Lung (tissue), 11 donors: ENCODE measurements at regions not wholly inside any gene's neighbourhood (a gene's known extent, or its start where the extent isn't known, plus 50 kb on each side); places are given as distances from the start of the nearest gene placed in this dataset.

ENCODE experiments used
- ATAC-seq: fragments of 200-7000 bp; cut with Tn5 transposase; one replicate; pipeline ENCODE4 v1.9.1; 2020; ENCODE audit warnings: moderate number of reproducible peaks; ENCODE audit not compliant: insufficient read depth, low FRiP score
- DNase-seq, 3 donors: peaks; one replicate each; pipeline ENCODE4 v3.0.0-alpha.2; 2013 to 2017
- H3K27ac ChIP-seq, 2 donors: one replicate each; pipeline ENCODE4 v1.5.1; 2013; ENCODE audit warnings: mild to moderate bottlenecking in 2 of 2, moderate library complexity in 2 of 2, control low read depth in 1 of 2, inconsistent platforms in 1 of 2, low read depth in 1 of 2, low read length in 1 of 2
- H3K27me3 ChIP-seq, 3 donors: one replicate each; pipeline ENCODE4 v1.5.1; 2013; ENCODE audit warnings: low read length in 2 of 3; ENCODE audit not compliant: control insufficient read depth in 3 of 3, insufficient read depth in 3 of 3
- H3K36me3 ChIP-seq, 4 donors: one replicate each; pipeline ENCODE4 v1.5.1; 2013; ENCODE audit warnings: low read length in 4 of 4, mild to moderate bottlenecking in 1 of 4, moderate library complexity in 1 of 4; ENCODE audit not compliant: control insufficient read depth in 4 of 4, insufficient read depth in 4 of 4
- H3K4me1 ChIP-seq, 5 donors: one replicate each; pipeline ENCODE4 v1.5.1; 2013; ENCODE audit warnings: low read length in 5 of 5, mild to moderate bottlenecking in 2 of 5, moderate library complexity in 1 of 5; ENCODE audit not compliant: control insufficient read depth in 5 of 5, insufficient read depth in 5 of 5
- H3K4me3 ChIP-seq: one replicate; pipeline ENCODE4 v1.5.1; 2013; ENCODE audit warnings: mild to moderate bottlenecking, control low read depth, moderate library complexity
- H3K9ac ChIP-seq, 2 donors: one replicate each; pipeline ENCODE4 v1.5.1; 2013; ENCODE audit warnings: low read length in 2 of 2, control low read depth in 1 of 2; ENCODE audit not compliant: insufficient read depth in 1 of 2
- H3K9me3 ChIP-seq, 4 donors: one replicate each; pipeline ENCODE4 v1.5.1; 2013; ENCODE audit warnings: low read length in 3 of 4, mild to moderate bottlenecking in 1 of 4, moderate library complexity in 1 of 4; ENCODE audit not compliant: control insufficient read depth in 4 of 4, insufficient read depth in 3 of 4
- CTCF ChIP-seq: IDR thresholded peaks from 2 replicates; pipeline ENCODE4 v1.5.1; 2012; ENCODE audit warnings: mild to moderate bottlenecking; ENCODE audit errors: control extremely low read depth, extremely low read depth
- WGBS, 2 donors: extraction: QIAGEN DNeasy Blood & Tissue Kit; methylation state at CpG; one replicate each; pipeline ENCODE4 v1.1.7; 2013; 5-methylcytosine and 5-hydroxymethylcytosine counted together
- donor health status: control.
- donor health status: control.
- donor health status: Bipolar disorder and iron deficiency.
- donor health status: healthy.
- donor health status: DM: yes; HTN: yes; CAD: no.

- Histone ChIP-seq H3K4me3 (no peak overlapping the region), H3K9ac (no peak overlapping the region), H3K36me3 (no peaks in the 10 kb centered on the region), H3K4me1 (no peaks in the 10 kb centered on the region), H3K27ac (no peak overlapping the region), H3K9me3 (peaks cover 0 to 8% (median 1%) of the 10 kb centered on the region in 4 donors), H3K27me3 (peaks cover 0 to 2% (median 0%) of the 10 kb centered on the region in 3 donors)
- no peak for ATAC-seq
- DNase-seq = no peak
- TF ChIP-seq CTCF = no peak
- WGBS, 2 donors = 94 to 99% methylated on average over 2 of the region's 2 CpGs
These were observed 63.9 kb downstream of the GCNT4 start for GRCh38 chr5:74988273-74988983.

GRCh38 chr5:74978345-74978744 is 74.0 kb downstream of the GCNT4 start:
- Histone ChIP-seq H3K27ac (no peak overlapping the region), H3K36me3 (no peaks in the 10 kb centered on the region), H3K27me3 (no peaks in the 10 kb centered on the region), H3K9ac (no peak overlapping the region), H3K4me1 (no peaks in the 10 kb centered on the region), H3K4me3 (no peak overlapping the region), H3K9me3 (peaks cover 0 to 3% (median 0%) of the 10 kb centered on the region in 4 donors)
- ATAC-seq (no peak), DNase-seq (no peak)
- TF ChIP-seq CTCF = no peak
- 31 to 64% methylated on average over 1 of the region's 1 CpG for WGBS, 2 donors

- Histone ChIP-seq H3K4me1 (no peaks in the 10 kb centered on the region), H3K36me3 (no peaks in the 10 kb centered on the region), H3K9ac (no peak overlapping the region), H3K27ac (no peak overlapping the region), H3K27me3 (no peaks in the 10 kb centered on the region), H3K4me3 (no peak overlapping the region), H3K9me3 (peaks cover 0 to 3% (median 0%) of the 10 kb centered on the region in 4 donors)
- no peak for DNase-seq
- 55 to 73% methylated on average over 6 of the region's 6 CpGs for WGBS, 2 donors
- ATAC-seq = no peak
- no peak for TF ChIP-seq CTCF
These were observed 74.9 kb downstream of the GCNT4 start for GRCh38 chr5:74977471-74977870.

GRCh38 chr5:74976651-74977050 is 75.7 kb downstream of the GCNT4 start:
- ATAC-seq = no peak
- H3K27me3 ChIP-seq = no peaks in the 10 kb centered on the region
- DNase-seq = no peak
- no peaks in the 10 kb centered on the region for H3K36me3 ChIP-seq
- no peaks in the 10 kb centered on the region for H3K4me1 ChIP-seq
- no peak overlapping the region for H3K4me3 ChIP-seq
- no peak for TF ChIP-seq CTCF
- no peak overlapping the region for H3K9ac ChIP-seq
- H3K9me3 ChIP-seq = peaks cover 0 to 5% (median 0%) of the 10 kb centered on the region in 4 donors
- 51 to 73% methylated on average over 3 of the region's 3 CpGs for WGBS, 2 donors
- H3K27ac ChIP-seq = no peak overlapping the region
